GM12878 (cell line): ENCODE measurements at regions not wholly inside any gene's neighbourhood (a gene's known extent, or its start where the extent isn't known, plus 50 kb on each side); places are given as distances from the start of the nearest gene placed in this dataset.

Experiments used
- EP300 ChIP-seq, 2 experiments: fragments of 150-350 bp in 1 of 2; IDR thresholded peaks; 2 replicates each; pipeline ENCODE4 v1.6.1; 2011 to 2012; ENCODE audit warnings: low read depth in 2 of 2, low read length in 2 of 2, borderline replicate concordance in 1 of 2, improper control_type of control experiment in 1 of 2, inconsistent platforms in 1 of 2; ENCODE audit not compliant: control insufficient read depth in 1 of 2
- ETV6 ChIP-seq, 2 experiments: fragments of 450-650 bp in 1 of 2; IDR thresholded peaks in 1 of 2; conservative IDR thresholded peaks in 1 of 2; 2 replicates each; pipeline ENCODE4 v1.6.1; 2014; ENCODE audit warnings: antibody characterized with exemption in 1 of 2, borderline replicate concordance in 1 of 2, low read depth in 1 of 2, mild to moderate bottlenecking in 1 of 2, moderate library complexity in 1 of 2
- EZH2 ChIP-seq: IDR thresholded peaks from 2 replicates; pipeline ENCODE4 v1.6.1; 2012; ENCODE audit warnings: low read depth, mild to moderate bottlenecking, control low read depth, inconsistent platforms, low read length, borderline replicate concordance; ENCODE audit not compliant: control insufficient read depth
- FOS ChIP-seq: IDR thresholded peaks from 3 replicates; pipeline ENCODE4 v1.6.1; 2011; ENCODE audit warnings: borderline replicate concordance; ENCODE audit not compliant: insufficient read length; ENCODE audit errors: extremely low read depth
- FOXM1 ChIP-seq: IDR thresholded peaks from 2 replicates; pipeline ENCODE4 v1.6.1; 2012; ENCODE audit warnings: low read depth, mild to moderate bottlenecking, inconsistent platforms, low read length, moderate library complexity
- GABPA ChIP-seq: IDR thresholded peaks from 2 replicates; pipeline ENCODE4 v1.6.1; 2014; ENCODE audit warnings: antibody characterized with exemption, low read depth, mild to moderate bottlenecking, inconsistent platforms
- JUND ChIP-seq: IDR thresholded peaks from 2 replicates; pipeline ENCODE4 v1.6.1; 2012; ENCODE audit warnings: low read depth, mild to moderate bottlenecking, low read length, improper control_type of control experiment, moderate library complexity
- KDM1A ChIP-seq: fragments of 200-600 bp; sonication (generic); IDR thresholded peaks from 2 replicates; pipeline ENCODE4 v1.6.1; 2016; ENCODE audit warnings: borderline replicate concordance
- POLR2A ChIP-seq: IDR thresholded peaks from 2 replicates; pipeline ENCODE4 v1.6.1; 2011; ENCODE audit warnings: low read depth, mild to moderate bottlenecking, low read length
- ZSCAN29 ChIP-seq: fragments of 450-650 bp; IDR thresholded peaks from 2 replicates; pipeline ENCODE4 v1.6.1; 2017; ENCODE audit warnings: mild to moderate bottlenecking, moderate library complexity
- TF ChIP-seq, protein P1 (sequence below), 3 experiments: IDR thresholded peaks in 2 of 3; conservative IDR thresholded peaks in 1 of 3; 2 replicates each; pipeline ENCODE4 v1.5.1; 2011; ENCODE audit warnings: low read depth in 3 of 3, low read length in 3 of 3, mild to moderate bottlenecking in 3 of 3, control low read depth in 2 of 3, moderate library complexity in 2 of 3, inconsistent platforms in 1 of 3, mixed read lengths in 1 of 3; ENCODE audit not compliant: control insufficient read depth in 2 of 3, insufficient read depth in 1 of 3; ENCODE audit errors: extremely low read depth in 1 of 3

DNA sequence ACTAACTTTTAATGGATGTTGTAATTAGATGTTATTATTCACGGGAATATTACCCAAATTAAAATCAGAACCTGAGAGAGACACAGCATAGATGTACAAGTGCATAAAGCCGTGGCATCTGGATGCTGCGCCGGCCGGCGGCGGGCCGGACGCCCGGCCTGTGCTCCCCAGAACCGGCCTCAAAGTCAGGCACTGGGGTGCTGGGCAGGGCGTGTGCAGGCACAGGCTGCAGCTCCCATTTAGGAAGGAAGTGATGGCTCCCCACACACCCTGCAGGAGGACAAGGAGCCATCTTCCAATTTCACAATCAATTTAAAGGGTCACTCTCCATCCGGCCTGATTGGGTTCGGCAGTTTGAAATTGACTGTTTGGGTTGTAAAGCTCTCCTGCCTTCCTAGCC lies 367.7 kb upstream of the SALL3 start:
- no peak for TF ChIP-seq GABPA
- TF ChIP-seq, protein P1, sequence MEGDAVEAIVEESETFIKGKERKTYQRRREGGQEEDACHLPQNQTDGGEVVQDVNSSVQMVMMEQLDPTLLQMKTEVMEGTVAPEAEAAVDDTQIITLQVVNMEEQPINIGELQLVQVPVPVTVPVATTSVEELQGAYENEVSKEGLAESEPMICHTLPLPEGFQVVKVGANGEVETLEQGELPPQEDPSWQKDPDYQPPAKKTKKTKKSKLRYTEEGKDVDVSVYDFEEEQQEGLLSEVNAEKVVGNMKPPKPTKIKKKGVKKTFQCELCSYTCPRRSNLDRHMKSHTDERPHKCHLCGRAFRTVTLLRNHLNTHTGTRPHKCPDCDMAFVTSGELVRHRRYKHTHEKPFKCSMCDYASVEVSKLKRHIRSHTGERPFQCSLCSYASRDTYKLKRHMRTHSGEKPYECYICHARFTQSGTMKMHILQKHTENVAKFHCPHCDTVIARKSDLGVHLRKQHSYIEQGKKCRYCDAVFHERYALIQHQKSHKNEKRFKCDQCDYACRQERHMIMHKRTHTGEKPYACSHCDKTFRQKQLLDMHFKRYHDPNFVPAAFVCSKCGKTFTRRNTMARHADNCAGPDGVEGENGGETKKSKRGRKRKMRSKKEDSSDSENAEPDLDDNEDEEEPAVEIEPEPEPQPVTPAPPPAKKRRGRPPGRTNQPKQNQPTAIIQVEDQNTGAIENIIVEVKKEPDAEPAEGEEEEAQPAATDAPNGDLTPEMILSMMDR (IDR thresholded peaks at IDR 0.05 in 2 of 3, conservative IDR thresholded peaks at IDR 0.05 in 1 of 3; ENCODE audit: control insufficient read depth in 2 of 3, extremely low read depth in 1 of 3, insufficient read depth in 1 of 3, low read depth in 3 of 3, low read length in 3 of 3) = no peak
- no peak for TF ChIP-seq EZH2
- TF ChIP-seq FOS = no peak
- TF ChIP-seq FOXM1 = no peak
- TF ChIP-seq JUND = no peak
- no peak for TF ChIP-seq KDM1A
- no peak for TF ChIP-seq POLR2A
- TF ChIP-seq ZSCAN29 = no peak
- no peak for TF ChIP-seq ETV6 (conservative IDR thresholded peaks at IDR 0.05 in 1 of 2, IDR thresholded peaks at IDR 0.05 in 1 of 2; ENCODE audit: borderline replicate concordance in 1 of 2, low read depth in 1 of 2)
- TF ChIP-seq EP300 (IDR thresholded peaks at IDR 0.05; ENCODE audit: borderline replicate concordance in 1 of 2, control insufficient read depth in 1 of 2, low read depth in 2 of 2, low read length in 2 of 2) = no peak
